OCI-LY3 (cell line): ENCODE measurements at regions not wholly inside any gene's neighbourhood (a gene's known extent, or its start where the extent isn't known, plus 50 kb on each side); places are given as distances from the start of the nearest gene placed in this dataset.

Experiments used
- EZH2phosphoT487 ChIP-seq: fragments of 200-600 bp; shearing (Covaris generic); IDR thresholded peaks from 2 replicates; pipeline ENCODE4 v1.6.1; 2018; ENCODE audit warnings: antibody characterized with exemption, mixed run types, low read depth
- TF ChIP-seq, protein P1 (sequence below): fragments of 200-600, 300-600 bp; sonication (generic); IDR thresholded peaks from 2 replicates; pipeline ENCODE4 v1.5.1; 2014; ENCODE audit warnings: antibody characterized with exemption, low read length, low read depth

- TF ChIP-seq, protein P1, sequence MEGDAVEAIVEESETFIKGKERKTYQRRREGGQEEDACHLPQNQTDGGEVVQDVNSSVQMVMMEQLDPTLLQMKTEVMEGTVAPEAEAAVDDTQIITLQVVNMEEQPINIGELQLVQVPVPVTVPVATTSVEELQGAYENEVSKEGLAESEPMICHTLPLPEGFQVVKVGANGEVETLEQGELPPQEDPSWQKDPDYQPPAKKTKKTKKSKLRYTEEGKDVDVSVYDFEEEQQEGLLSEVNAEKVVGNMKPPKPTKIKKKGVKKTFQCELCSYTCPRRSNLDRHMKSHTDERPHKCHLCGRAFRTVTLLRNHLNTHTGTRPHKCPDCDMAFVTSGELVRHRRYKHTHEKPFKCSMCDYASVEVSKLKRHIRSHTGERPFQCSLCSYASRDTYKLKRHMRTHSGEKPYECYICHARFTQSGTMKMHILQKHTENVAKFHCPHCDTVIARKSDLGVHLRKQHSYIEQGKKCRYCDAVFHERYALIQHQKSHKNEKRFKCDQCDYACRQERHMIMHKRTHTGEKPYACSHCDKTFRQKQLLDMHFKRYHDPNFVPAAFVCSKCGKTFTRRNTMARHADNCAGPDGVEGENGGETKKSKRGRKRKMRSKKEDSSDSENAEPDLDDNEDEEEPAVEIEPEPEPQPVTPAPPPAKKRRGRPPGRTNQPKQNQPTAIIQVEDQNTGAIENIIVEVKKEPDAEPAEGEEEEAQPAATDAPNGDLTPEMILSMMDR, result no peak
- TF ChIP-seq EZH2phosphoT487, result no peak
Measured at GRCh38 chr18:40608226-40608625, 1346.8 kb upstream of the PIK3C3 start.
